Dendritic cell treated with granulocyte-macrophage colony-stimulating factor and Interleukin-4, amounts not matched to agents 40 ng/mL and 50 ng/mL, for 4 days (primary cell): ENCODE measurements at regions not wholly inside any gene's neighbourhood (a gene's known extent, or its start where the extent isn't known, plus 50 kb on each side); places are given as distances from the start of the nearest gene placed in this dataset.

Experiments
- H3K27ac Mint-ChIP-seq: one replicate; pipeline ENCODE4 v1.8.0; 2022; ENCODE audit warnings: mild to moderate bottlenecking, mixed read lengths
- H3K27me3 Mint-ChIP-seq: one replicate; pipeline ENCODE4 v1.8.0; 2022; ENCODE audit warnings: mild to moderate bottlenecking, mixed read lengths
- H3K36me3 Mint-ChIP-seq: one replicate; pipeline ENCODE4 v1.8.0; 2022; ENCODE audit warnings: low read depth, mixed read lengths
- H3K4me1 Mint-ChIP-seq: one replicate; pipeline ENCODE4 v1.8.0; 2022; ENCODE audit warnings: low read depth, mixed read lengths
- H3K4me3 Mint-ChIP-seq: one replicate; pipeline ENCODE4 v1.8.0; 2022; ENCODE audit warnings: mild to moderate bottlenecking, moderate library complexity, mixed read lengths
- H3K9me3 Mint-ChIP-seq: one replicate; pipeline ENCODE4 v1.8.0; 2022; ENCODE audit warnings: mixed read lengths
- intact Hi-C: fragments of 100-400 bp; cut with micrococcal nuclease; formaldehyde crosslinking; loops from one replicate; pipeline ENCODE4 v1.15.0; 2022

- no peak overlapping the region for H3K4me3 Mint-ChIP-seq
Observed at GRCh38 chr1:36572906-36573305, 90.2 kb upstream of the CSF3R start.

GRCh38 chr1:36572142-36572715 is 89.5 kb upstream of the CSF3R start:
- no peaks in the 10 kb centered on the region for H3K36me3 Mint-ChIP-seq
- no peak overlapping the region for H3K4me3 Mint-ChIP-seq
- no peaks in the 10 kb centered on the region for H3K9me3 Mint-ChIP-seq
- peaks cover 28% of the 10 kb centered on the region for H3K27me3 Mint-ChIP-seq
- no peaks in the 10 kb centered on the region for H3K4me1 Mint-ChIP-seq
- intact Hi-C loops: no loop called here
- no peak overlapping the region for H3K27ac Mint-ChIP-seq

More at GRCh38 chr1:36572906-36573305, 90.2 kb upstream of the CSF3R start:
- Mint-ChIP-seq H3K27ac (no peak overlapping the region), H3K27me3 (peaks cover 28% of the 10 kb centered on the region), H3K4me1 (no peaks in the 10 kb centered on the region), H3K36me3 (no peaks in the 10 kb centered on the region), H3K9me3 (no peaks in the 10 kb centered on the region)
- intact Hi-C loops: no loop called here

- H3K4me1 Mint-ChIP-seq: no peaks in the 10 kb centered on the region
- no peaks in the 10 kb centered on the region for H3K36me3 Mint-ChIP-seq
- peaks cover 28% of the 10 kb centered on the region for H3K27me3 Mint-ChIP-seq
- intact Hi-C loops: no loop called here
- H3K27ac Mint-ChIP-seq: no peak overlapping the region
- H3K9me3 Mint-ChIP-seq: no peaks in the 10 kb centered on the region
- no peak overlapping the region for H3K4me3 Mint-ChIP-seq
Observed at GRCh38 chr1:36571106-36571505, 88.4 kb upstream of the CSF3R start.

- no peak overlapping the region for H3K27ac Mint-ChIP-seq
- no peak overlapping the region for H3K4me3 Mint-ChIP-seq
- intact Hi-C loops: no loop called here
- H3K27me3 Mint-ChIP-seq: peaks cover 27% of the 10 kb centered on the region
- H3K4me1 Mint-ChIP-seq: no peaks in the 10 kb centered on the region
- no peaks in the 10 kb centered on the region for H3K36me3 Mint-ChIP-seq
- no peaks in the 10 kb centered on the region for H3K9me3 Mint-ChIP-seq
Observed at GRCh38 chr1:36570478-36571060, 87.9 kb upstream of the CSF3R start.

- no peak overlapping the region for H3K4me3 Mint-ChIP-seq
- H3K27me3 Mint-ChIP-seq: peaks cover 27% of the 10 kb centered on the region
- no peaks in the 10 kb centered on the region for H3K36me3 Mint-ChIP-seq
- H3K4me1 Mint-ChIP-seq: no peaks in the 10 kb centered on the region
- no peaks in the 10 kb centered on the region for H3K9me3 Mint-ChIP-seq
- intact Hi-C loops: no loop called here
- no peak overlapping the region for H3K27ac Mint-ChIP-seq
Observed at GRCh38 chr1:36570006-36570405, 87.3 kb upstream of the CSF3R start.

- no peaks in the 10 kb centered on the region for H3K9me3 Mint-ChIP-seq
- no peak overlapping the region for H3K27ac Mint-ChIP-seq
- H3K4me1 Mint-ChIP-seq: no peaks in the 10 kb centered on the region
- no peak overlapping the region for H3K4me3 Mint-ChIP-seq
- H3K27me3 Mint-ChIP-seq: peaks cover 16% of the 10 kb centered on the region
- no peaks in the 10 kb centered on the region for H3K36me3 Mint-ChIP-seq
- intact Hi-C loops: no loop called here
Observed at GRCh38 chr1:36567601-36568341, 85.1 kb upstream of the CSF3R start.

- intact Hi-C loops: no loop called here
- H3K36me3 Mint-ChIP-seq: no peaks in the 10 kb centered on the region
- H3K4me1 Mint-ChIP-seq: no peaks in the 10 kb centered on the region
- no peak overlapping the region for H3K4me3 Mint-ChIP-seq
- peaks cover 4% of the 10 kb centered on the region for H3K27me3 Mint-ChIP-seq
- H3K9me3 Mint-ChIP-seq: no peaks in the 10 kb centered on the region
- H3K27ac Mint-ChIP-seq: no peak overlapping the region
Observed at GRCh38 chr1:36565576-36566501, 83.1 kb upstream of the CSF3R start.

GRCh38 chr1:36562181-36562685 is 79.5 kb upstream of the CSF3R start:
- H3K27ac Mint-ChIP-seq: no peak overlapping the region
- no peak overlapping the region for H3K4me3 Mint-ChIP-seq
- intact Hi-C loops: no loop called here
- H3K36me3 Mint-ChIP-seq: no peaks in the 10 kb centered on the region
- peaks cover 4% of the 10 kb centered on the region for H3K27me3 Mint-ChIP-seq
- no peaks in the 10 kb centered on the region for H3K9me3 Mint-ChIP-seq
- H3K4me1 Mint-ChIP-seq: no peaks in the 10 kb centered on the region

GRCh38 chr1:36561361-36561724 is 78.6 kb upstream of the CSF3R start:
- Mint-ChIP-seq H3K4me1 (no peaks in the 10 kb centered on the region), H3K36me3 (no peaks in the 10 kb centered on the region), H3K27ac (no peak overlapping the region), H3K4me3 (no peak overlapping the region), H3K9me3 (no peaks in the 10 kb centered on the region), H3K27me3 (peaks cover 4% of the 10 kb centered on the region)
- intact Hi-C loops: no loop called here

- H3K9me3 Mint-ChIP-seq: no peaks in the 10 kb centered on the region
- no peak overlapping the region for H3K4me3 Mint-ChIP-seq
- H3K27ac Mint-ChIP-seq: no peak overlapping the region
- peaks cover 4% of the 10 kb centered on the region for H3K27me3 Mint-ChIP-seq
- intact Hi-C loops: no loop called here
- H3K36me3 Mint-ChIP-seq: no peaks in the 10 kb centered on the region
- no peaks in the 10 kb centered on the region for H3K4me1 Mint-ChIP-seq
Observed at GRCh38 chr1:36560621-36561360, 78.1 kb upstream of the CSF3R start.

- H3K36me3 Mint-ChIP-seq: no peaks in the 10 kb centered on the region
Observed at GRCh38 chr1:36560177-36560576, 77.5 kb upstream of the CSF3R start.

GRCh38 chr1:36559061-36559460 is 76.3 kb upstream of the CSF3R start:
- intact Hi-C loops: no loop called here
- Mint-ChIP-seq H3K36me3 (no peaks in the 10 kb centered on the region), H3K27me3 (peaks cover 14% of the 10 kb centered on the region), H3K4me3 (no peak overlapping the region), H3K4me1 (no peaks in the 10 kb centered on the region), H3K27ac (no peak overlapping the region), H3K9me3 (no peaks in the 10 kb centered on the region)

More at GRCh38 chr1:36560177-36560576, 77.5 kb upstream of the CSF3R start:
- intact Hi-C loops: no loop called here
- Mint-ChIP-seq H3K4me1 (no peaks in the 10 kb centered on the region), H3K27me3 (peaks cover 5% of the 10 kb centered on the region), H3K4me3 (no peak overlapping the region), H3K9me3 (no peaks in the 10 kb centered on the region), H3K27ac (no peak overlapping the region)
